ENCODE measurements at regions not wholly inside any gene's neighbourhood (a gene's known extent, or its start where the extent isn't known, plus 50 kb on each side); places are given as distances from the start of the nearest gene placed in this dataset.

- no peak for TF ChIP-seq EZH2 (IDR thresholded peaks at IDR 0.05)
- no peak for TF ChIP-seq CTCF (IDR thresholded peaks at IDR 0.05)
- TF ChIP-seq EZH2phosphoT487 (IDR thresholded peaks at IDR 0.05): no peak
Measured at GRCh38 chr16:77531752-77532151, 96.9 kb upstream of the ADAMTS18 start.

All from neural progenitor cell (in vitro differentiated cells).